AML-193 (cell line): ENCODE measurements at regions not wholly inside any gene's neighbourhood (a gene's known extent, or its start where the extent isn't known, plus 50 kb on each side); places are given as distances from the start of the nearest gene placed in this dataset.
"Not testable (repeated sequence)": the region's sequence is repeated elsewhere in the genome, so short reads cannot be mapped to it uniquely, and the experiment has no call there.

Experiments
- DNase-seq, 2 experiments: peaks; one replicate each; lab custom pipeline; 2025; lab: John Stamatoyannopoulos, UW

DNA sequence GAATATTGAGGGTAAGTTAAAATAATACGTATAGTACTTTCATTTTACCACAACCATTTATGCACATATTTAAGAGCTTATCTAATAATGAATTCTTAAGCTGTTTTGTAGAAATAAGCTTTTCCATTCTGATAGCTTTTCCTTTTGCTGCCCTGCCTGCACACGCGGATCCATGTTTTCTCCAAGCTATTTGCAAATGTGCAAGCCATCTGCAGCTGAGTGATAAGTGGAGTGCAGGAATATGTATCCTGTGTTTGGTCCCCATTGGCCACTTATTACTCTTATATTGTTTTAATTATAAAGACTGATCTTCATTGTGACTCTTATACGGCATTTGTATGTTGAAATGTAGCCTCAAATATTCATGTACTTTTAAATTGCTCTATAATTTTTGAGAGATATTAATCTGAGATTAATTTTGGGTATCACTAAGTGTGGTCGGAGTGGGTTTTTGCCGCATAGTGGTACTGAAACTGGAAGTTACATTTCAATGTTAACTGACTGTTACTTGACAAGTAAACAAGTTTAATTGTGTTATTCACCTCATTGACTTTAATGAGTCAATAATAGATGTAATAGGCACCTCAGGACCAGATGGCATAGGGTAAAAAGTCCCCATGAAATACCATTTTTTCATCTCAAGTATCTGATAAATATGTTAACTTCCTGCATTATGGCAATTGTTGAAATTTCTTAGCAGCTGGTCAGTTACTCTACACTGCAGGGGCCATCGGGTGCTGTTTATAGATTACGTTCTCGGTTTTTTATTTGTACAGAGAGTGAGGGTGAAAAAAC, 1567.4 kb downstream of the EFNB2 start:
- no peak for DNase-seq

GRCh38 chr13:104967376-104967775, 1568.1 kb downstream of the EFNB2 start:
- no peak for DNase-seq

- DNase-seq = no peak
These were observed 1573.1 kb downstream of the EFNB2 start for GRCh38 chr13:104962411-104962810.

DNA sequence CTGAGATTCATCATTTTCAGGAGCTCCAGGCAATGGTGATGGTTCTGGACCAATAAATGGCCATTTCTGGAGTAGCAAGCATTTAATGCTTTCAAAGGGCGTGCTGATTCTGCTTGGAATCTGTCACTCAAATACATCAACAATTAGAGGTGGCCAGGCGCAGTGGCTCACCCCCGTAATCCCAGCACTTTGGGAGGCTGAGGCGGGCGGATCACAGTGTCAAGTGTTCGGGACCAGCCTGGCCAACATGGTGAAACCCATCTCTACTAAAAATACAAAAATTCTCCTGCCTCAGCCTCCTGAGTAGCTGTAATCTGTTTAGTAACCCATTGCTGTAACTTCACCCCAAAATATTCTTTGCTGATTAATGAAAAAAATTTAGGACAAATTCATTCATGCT, 1574.2 kb downstream of the EFNB2 start:
- no peak for DNase-seq

DNA sequence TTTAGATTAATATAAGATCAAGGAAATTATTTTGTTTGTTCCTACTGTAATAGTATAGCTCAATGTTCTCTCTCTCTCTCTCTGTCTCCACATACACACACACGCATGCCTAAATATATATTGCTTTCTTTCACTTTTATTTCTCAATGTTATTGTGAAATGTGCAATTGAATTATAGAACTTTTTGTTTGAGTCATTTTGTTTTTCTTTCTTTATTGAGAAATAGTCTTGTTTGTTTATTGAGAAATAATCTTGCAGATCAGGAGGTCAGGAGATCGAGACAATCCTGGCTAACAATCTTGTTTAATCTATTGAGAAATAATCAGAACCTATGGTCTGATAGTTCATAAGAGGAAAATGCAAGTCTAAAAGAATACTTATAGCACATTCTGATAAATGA, 1581.3 kb downstream of the EFNB2 start:
- peak; percentile 17 to 32 for DNase-seq

DNA sequence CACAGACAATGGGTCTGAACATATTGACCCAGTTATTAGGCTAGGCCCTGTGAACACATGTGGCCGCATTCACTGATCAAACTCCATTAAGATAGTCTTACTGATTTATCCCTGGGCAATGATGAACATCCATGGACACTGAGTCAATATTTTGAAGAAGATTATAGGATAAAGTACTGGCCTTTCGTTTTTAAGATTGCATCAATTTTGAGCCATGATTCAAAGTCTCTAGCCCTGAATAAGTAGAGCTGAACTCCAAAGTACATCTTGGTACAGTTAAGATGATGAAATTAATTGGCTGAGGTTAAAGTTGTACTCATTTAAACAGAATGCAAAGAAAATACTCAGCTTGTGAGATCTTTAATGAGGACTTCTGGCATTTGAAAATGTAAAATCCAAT, 1581.9 kb downstream of the EFNB2 start:
- DNase-seq = no peak

GRCh38 chr13:104949840-104950740, 1585.4 kb downstream of the EFNB2 start:
- no peak for DNase-seq

DNA sequence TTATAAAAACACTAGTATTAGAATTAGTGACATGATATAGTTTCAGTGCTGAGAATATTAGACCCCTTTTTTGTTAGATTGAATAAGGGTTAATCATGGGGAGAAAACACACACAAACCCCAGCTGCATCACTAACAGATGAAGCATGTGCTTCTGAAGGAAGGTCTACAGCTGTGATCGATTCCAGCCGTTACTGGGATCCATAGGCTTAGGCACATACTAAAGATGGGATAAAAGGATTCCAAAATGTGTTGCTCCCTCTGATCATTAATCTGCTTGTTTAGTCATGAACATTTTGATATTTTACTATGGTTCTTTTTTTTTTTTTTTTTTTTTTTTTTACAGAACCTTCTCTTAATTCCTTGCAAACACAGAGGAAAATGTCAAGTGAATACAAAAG, 1591.3 kb downstream of the EFNB2 start:
- no peak for DNase-seq

- no peak for DNase-seq
These were observed 1592.1 kb downstream of the EFNB2 start for GRCh38 chr13:104943331-104943730.

DNA sequence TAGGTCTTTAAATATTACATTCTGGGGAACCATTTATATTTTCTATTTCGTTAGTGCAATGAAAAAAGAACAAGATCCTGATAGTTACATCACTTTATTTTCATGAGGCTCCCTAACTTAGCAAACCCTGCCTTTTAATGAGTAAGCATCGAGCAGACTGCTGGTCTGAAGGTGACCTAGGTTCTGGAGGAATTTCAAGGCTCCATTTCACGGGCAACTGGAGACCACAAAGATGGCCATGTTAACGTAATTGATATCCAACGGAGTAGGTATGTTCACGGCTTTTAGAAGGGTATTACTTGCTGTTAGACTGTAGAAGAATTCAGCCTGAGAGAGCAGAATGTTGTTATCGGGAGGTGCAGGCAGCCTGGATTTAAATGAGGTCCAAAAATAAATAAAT, 1597.6 kb downstream of the EFNB2 start:
- DNase-seq = no peak

- peak; percentile 65 to 70 for DNase-seq
These were observed 1599.2 kb downstream of the EFNB2 start for GRCh38 chr13:104936304-104936703.

DNA sequence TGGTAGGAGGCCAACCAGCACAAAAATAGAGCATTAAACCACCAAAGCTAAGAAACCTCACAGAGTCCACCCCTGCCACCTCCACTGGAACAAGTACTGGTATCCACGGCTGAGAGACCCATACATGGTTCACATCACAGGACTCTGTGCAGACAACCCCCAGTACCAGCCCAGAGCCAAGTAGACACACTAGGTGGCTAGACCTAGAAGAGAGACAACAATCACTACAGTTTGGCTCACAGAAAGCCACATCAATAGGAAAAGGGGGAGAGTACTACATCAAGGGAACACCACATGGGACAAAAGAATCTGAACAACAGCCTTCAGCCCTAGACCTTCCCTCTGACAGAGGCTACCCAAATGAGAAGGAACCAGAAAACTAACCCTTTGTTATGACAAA, 1614.9 kb downstream of the EFNB2 start:
- DNase-seq = not testable (repeated sequence)

GRCh38 chr13:104920091-104920490, 1615.4 kb downstream of the EFNB2 start:
- no peak for DNase-seq

DNA sequence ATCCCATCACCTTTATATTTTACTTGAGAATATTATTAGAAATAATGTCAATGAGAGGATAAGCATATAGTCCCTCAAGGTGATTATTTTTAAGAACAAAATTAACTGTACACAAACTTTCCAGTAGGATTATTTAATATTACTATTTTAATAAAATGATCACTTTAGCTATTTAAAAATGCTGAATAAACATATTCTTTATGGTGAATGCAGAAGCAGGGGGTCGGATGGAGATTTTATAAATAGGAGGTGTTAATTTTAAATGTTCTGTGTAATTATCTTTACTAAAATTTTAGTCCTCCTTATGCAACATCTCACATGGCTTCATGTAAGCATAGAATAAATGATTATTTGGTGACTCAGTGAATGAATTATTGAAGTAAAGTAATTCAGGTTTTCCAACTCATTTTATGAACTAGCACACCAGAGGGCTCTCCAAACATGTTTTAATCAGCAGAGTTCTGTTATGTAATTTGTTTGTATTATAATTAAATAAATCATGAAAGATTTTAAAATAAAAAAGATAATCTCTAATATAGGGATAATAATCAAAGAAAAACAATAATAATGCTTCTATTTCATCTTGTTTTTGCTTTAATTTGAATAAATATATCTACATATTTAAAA, 1635.2 kb downstream of the EFNB2 start:
- DNase-seq = no peak

- no peak for DNase-seq
These were observed 1637.0 kb downstream of the EFNB2 start for GRCh38 chr13:104898484-104898883.

GRCh38 chr13:104895521-104895920, 1639.9 kb downstream of the EFNB2 start:
- DNase-seq = no peak

DNA sequence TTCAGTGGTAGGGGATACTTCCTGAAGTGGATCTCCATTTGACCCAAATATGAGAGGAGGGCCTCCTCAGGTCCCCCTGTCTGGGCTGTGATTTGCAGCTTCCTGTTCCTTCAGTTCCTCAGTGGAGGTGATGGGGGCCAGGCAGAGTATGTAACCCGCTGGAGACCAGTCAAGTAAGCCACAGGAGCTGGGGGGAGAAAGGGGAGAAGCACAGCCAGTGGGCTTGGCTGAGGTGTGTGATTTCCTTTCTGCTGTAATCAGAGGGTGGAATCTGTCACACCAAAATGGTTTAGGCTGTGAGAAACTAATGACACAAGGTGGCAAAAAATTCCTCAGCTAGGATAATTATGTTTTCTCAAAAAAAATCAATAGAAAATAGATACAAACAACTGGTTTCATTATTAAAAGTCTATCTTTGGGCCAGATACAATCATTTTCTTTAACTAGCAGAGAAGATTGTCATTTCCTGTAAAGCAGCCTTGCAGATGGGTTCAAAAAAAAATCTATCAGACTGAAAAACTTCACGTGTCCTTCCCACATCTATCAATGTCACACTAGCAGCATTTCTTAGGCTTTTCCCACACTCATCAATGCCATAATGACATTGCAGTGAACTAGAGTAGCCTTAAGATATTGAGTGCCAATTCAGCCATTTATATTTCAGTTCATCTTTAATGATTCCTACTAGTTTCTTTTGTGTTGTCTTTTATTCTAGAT, 1660.3 kb downstream of the EFNB2 start:
- no peak for DNase-seq

- DNase-seq = no peak
These were observed 1663.3 kb downstream of the EFNB2 start for GRCh38 chr13:104872153-104872552.

GRCh38 chr13:104871456-104871855, 1664.0 kb downstream of the EFNB2 start:
- DNase-seq = peak; percentile 80 to 85

DNA sequence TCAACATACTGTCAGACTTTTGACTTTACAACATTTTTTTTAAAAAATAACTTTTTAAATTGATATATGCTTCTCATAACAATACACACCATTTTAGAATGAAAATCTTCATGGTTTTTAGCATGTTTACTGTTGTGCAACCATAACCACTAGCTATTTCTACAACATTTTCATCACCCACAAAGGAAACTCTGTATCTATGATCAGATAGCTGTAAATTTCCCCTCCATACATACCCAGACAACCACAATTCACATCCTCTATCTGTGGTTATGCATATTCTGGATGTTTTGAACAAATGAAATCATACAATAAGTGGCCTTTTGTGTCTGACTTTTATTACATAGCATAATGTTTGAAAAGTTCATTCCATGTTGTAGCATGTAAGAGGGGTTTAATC, 1666.0 kb downstream of the EFNB2 start:
- DNase-seq = peak; percentile 95 to 96

GRCh38 chr13:104868806-104869205, 1666.7 kb downstream of the EFNB2 start:
- DNase-seq = no peak

GRCh38 chr13:104855581-104855980, 1679.9 kb downstream of the EFNB2 start:
- DNase-seq = no peak
